ENCODE measurements at regions not wholly inside any gene's neighbourhood (a gene's known extent, or its start where the extent isn't known, plus 50 kb on each side); places are given as distances from the start of the nearest gene placed in this dataset.
"Not testable (repeated sequence)": the region's sequence is repeated elsewhere in the genome, so short reads cannot be mapped to it uniquely, and the experiment has no call there.

GRCh38 chr13:106087201-106087600 is 448.3 kb downstream of the EFNB2 start:
- Mint-ChIP-seq H3K4me1 (no peaks in the 10 kb centered on the region), H3K4me3 (no peak overlapping the region), H3K36me3 (no peaks in the 10 kb centered on the region), H3K9me3 (no peaks in the 10 kb centered on the region), H3K27me3 (no peaks in the 10 kb centered on the region), H3K27ac (no peak overlapping the region)
- Histone ChIP-seq H3K4me1 (ENCODE audit: control insufficient read depth, insufficient read depth, low read length, poor library complexity, severe bottlenecking) (no peaks in the 10 kb centered on the region), H3K36me3 (ENCODE audit: control insufficient read depth, insufficient read depth, low read length) (no peaks in the 10 kb centered on the region), H3K27me3 (ENCODE audit: control insufficient read depth, insufficient read depth, low read length) (no peaks in the 10 kb centered on the region), H3K4me3 (ENCODE audit: low read depth, low read length) (no peak overlapping the region), H3K9me3 (ENCODE audit: control insufficient read depth in 2 of 2, low read length in 2 of 2) (no peaks in the 10 kb centered on the region), H3K27ac (ENCODE audit: insufficient read depth, low read length, poor library complexity, severe bottlenecking) (no peak overlapping the region)
- DNase-seq (no peak), ATAC-seq (ENCODE audit: low read depth in 2 of 2) (no peak)

GRCh38 chr13:106083620-106084350 is 451.7 kb downstream of the EFNB2 start:
- Histone ChIP-seq H3K4me3 (ENCODE audit: low read depth, low read length) (no peak overlapping the region), H3K9me3 (ENCODE audit: control insufficient read depth in 2 of 2, low read length in 2 of 2) (no peaks in the 10 kb centered on the region), H3K36me3 (ENCODE audit: control insufficient read depth, insufficient read depth, low read length) (no peaks in the 10 kb centered on the region), H3K4me1 (ENCODE audit: control insufficient read depth, insufficient read depth, low read length, poor library complexity, severe bottlenecking) (no peaks in the 10 kb centered on the region), H3K27me3 (ENCODE audit: control insufficient read depth, insufficient read depth, low read length) (no peaks in the 10 kb centered on the region), H3K27ac (ENCODE audit: insufficient read depth, low read length, poor library complexity, severe bottlenecking) (no peak overlapping the region)
- Mint-ChIP-seq H3K4me3 (no peak overlapping the region), H3K9me3 (peaks cover 0 to 2% (median 0%) of the 10 kb centered on the region in 7 donors), H3K4me1 (no peaks in the 10 kb centered on the region), H3K27ac (no peak overlapping the region), H3K27me3 (no peaks in the 10 kb centered on the region), H3K36me3 (no peaks in the 10 kb centered on the region)
- ATAC-seq (ENCODE audit: low read depth in 2 of 2): no peak
- DNase-seq: no peak

DNA sequence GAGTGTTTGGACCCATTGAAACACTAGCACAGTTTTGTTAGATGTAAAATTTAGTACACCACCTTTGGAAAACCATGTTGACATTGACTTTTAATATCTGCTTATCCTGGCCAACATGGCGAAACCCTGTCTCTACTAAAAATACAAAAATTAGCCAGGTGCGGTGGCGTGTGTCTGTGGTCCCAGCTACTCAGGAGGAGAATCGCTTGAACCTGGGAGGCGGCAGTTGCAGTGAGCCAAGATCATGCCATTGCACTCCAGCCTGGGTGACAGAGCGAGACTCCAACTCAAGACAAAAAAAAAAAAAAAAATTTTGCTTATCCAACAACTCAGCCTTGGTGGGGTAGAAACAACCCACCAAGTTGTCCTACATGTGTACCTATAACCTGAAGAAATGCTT is 454.2 kb downstream of the EFNB2 start:
- not testable (repeated sequence) for H3K4me3 Mint-ChIP-seq; H3K27ac Mint-ChIP-seq; H3K9me3 Mint-ChIP-seq; H3K9me3 ChIP-seq (ENCODE audit: control insufficient read depth in 2 of 2, low read length in 2 of 2); H3K27me3 ChIP-seq (ENCODE audit: control insufficient read depth, insufficient read depth, low read length); H3K4me1 ChIP-seq (ENCODE audit: control insufficient read depth, insufficient read depth, low read length, poor library complexity, severe bottlenecking); H3K4me1 Mint-ChIP-seq; H3K27me3 Mint-ChIP-seq; DNase-seq; H3K36me3 ChIP-seq (ENCODE audit: control insufficient read depth, insufficient read depth, low read length); H3K27ac ChIP-seq (ENCODE audit: insufficient read depth, low read length, poor library complexity, severe bottlenecking); H3K36me3 Mint-ChIP-seq; H3K4me3 ChIP-seq (ENCODE audit: low read depth, low read length); ATAC-seq (ENCODE audit: low read depth in 2 of 2)

DNA sequence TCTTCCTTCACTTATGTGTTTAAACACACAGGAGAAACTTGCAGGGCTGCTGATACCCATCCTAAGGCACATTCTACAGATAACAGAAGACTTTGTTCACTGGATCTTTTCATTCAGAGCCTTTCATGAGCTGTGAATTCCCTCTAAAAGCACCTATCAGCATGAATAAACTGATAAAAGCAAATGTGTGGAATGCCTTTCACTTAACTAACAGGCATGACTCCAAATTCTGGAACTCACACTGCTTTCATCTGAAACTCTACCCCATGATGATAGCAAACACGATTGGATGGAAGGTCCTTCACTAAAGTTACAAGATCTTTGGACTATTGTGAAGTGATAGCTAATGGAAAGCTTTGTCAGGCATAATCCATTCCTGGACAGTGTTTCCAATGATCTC is 457.3 kb downstream of the EFNB2 start:
- Histone ChIP-seq H3K36me3 (ENCODE audit: control insufficient read depth, insufficient read depth, low read length) (no peaks in the 10 kb centered on the region), H3K9me3 (ENCODE audit: control insufficient read depth in 2 of 2, low read length in 2 of 2) (no peaks in the 10 kb centered on the region), H3K27me3 (ENCODE audit: control insufficient read depth, insufficient read depth, low read length) (no peaks in the 10 kb centered on the region), H3K4me3 (ENCODE audit: low read depth, low read length) (no peak overlapping the region), H3K27ac (ENCODE audit: insufficient read depth, low read length, poor library complexity, severe bottlenecking) (no peak overlapping the region), H3K4me1 (ENCODE audit: control insufficient read depth, insufficient read depth, low read length, poor library complexity, severe bottlenecking) (no peaks in the 10 kb centered on the region)
- ATAC-seq (ENCODE audit: low read depth in 2 of 2) (no peak), DNase-seq (no peak)
- no peak overlapping the region for H3K4me3 Mint-ChIP-seq
- no peaks in the 10 kb centered on the region for H3K4me1 Mint-ChIP-seq
- H3K36me3 Mint-ChIP-seq: no peaks in the 10 kb centered on the region
- H3K27me3 Mint-ChIP-seq: no peaks in the 10 kb centered on the region
- no peak overlapping the region for H3K27ac Mint-ChIP-seq
- H3K9me3 Mint-ChIP-seq: peaks cover 0 to 5% (median 0%) of the 10 kb centered on the region in 7 donors

GRCh38 chr13:106077017-106077416 is 458.4 kb downstream of the EFNB2 start:
- ATAC-seq (ENCODE audit: low read depth in 2 of 2): no peak

GRCh38 chr13:106072014-106072413 is 463.4 kb downstream of the EFNB2 start:
- Histone ChIP-seq H3K4me1 (ENCODE audit: control insufficient read depth, insufficient read depth, low read length, poor library complexity, severe bottlenecking) (no peaks in the 10 kb centered on the region), H3K27me3 (ENCODE audit: control insufficient read depth, insufficient read depth, low read length) (no peaks in the 10 kb centered on the region), H3K27ac (ENCODE audit: insufficient read depth, low read length, poor library complexity, severe bottlenecking) (no peak overlapping the region), H3K36me3 (ENCODE audit: control insufficient read depth, insufficient read depth, low read length) (no peaks in the 10 kb centered on the region), H3K4me3 (ENCODE audit: low read depth, low read length) (no peak overlapping the region), H3K9me3 (ENCODE audit: control insufficient read depth in 2 of 2, low read length in 2 of 2) (no peaks in the 10 kb centered on the region)
- no peak overlapping the region for H3K27ac Mint-ChIP-seq
- H3K36me3 Mint-ChIP-seq: no peaks in the 10 kb centered on the region
- DNase-seq: no peak
- no peaks in the 10 kb centered on the region for H3K4me1 Mint-ChIP-seq
- no peak overlapping the region for H3K4me3 Mint-ChIP-seq
- no peaks in the 10 kb centered on the region for H3K27me3 Mint-ChIP-seq
- peaks cover 0 to 5% (median 1%) of the 10 kb centered on the region in 7 donors for H3K9me3 Mint-ChIP-seq
- no peak for ATAC-seq (ENCODE audit: low read depth in 2 of 2)

More at GRCh38 chr13:106077017-106077416, 458.4 kb downstream of the EFNB2 start:
- no peaks in the 10 kb centered on the region for H3K27me3 Mint-ChIP-seq
- H3K9me3 Mint-ChIP-seq: peaks cover 0 to 5% (median 0%) of the 10 kb centered on the region in 7 donors
- H3K27ac Mint-ChIP-seq: no peak overlapping the region
- H3K36me3 Mint-ChIP-seq: no peaks in the 10 kb centered on the region
- Histone ChIP-seq H3K27me3 (ENCODE audit: control insufficient read depth, insufficient read depth, low read length) (no peaks in the 10 kb centered on the region), H3K4me1 (ENCODE audit: control insufficient read depth, insufficient read depth, low read length, poor library complexity, severe bottlenecking) (no peaks in the 10 kb centered on the region), H3K36me3 (ENCODE audit: control insufficient read depth, insufficient read depth, low read length) (no peaks in the 10 kb centered on the region), H3K4me3 (ENCODE audit: low read depth, low read length) (no peak overlapping the region), H3K27ac (ENCODE audit: insufficient read depth, low read length, poor library complexity, severe bottlenecking) (no peak overlapping the region), H3K9me3 (ENCODE audit: control insufficient read depth in 2 of 2, low read length in 2 of 2) (no peaks in the 10 kb centered on the region)
- H3K4me3 Mint-ChIP-seq: no peak overlapping the region
- no peaks in the 10 kb centered on the region for H3K4me1 Mint-ChIP-seq
- no peak for DNase-seq

DNA sequence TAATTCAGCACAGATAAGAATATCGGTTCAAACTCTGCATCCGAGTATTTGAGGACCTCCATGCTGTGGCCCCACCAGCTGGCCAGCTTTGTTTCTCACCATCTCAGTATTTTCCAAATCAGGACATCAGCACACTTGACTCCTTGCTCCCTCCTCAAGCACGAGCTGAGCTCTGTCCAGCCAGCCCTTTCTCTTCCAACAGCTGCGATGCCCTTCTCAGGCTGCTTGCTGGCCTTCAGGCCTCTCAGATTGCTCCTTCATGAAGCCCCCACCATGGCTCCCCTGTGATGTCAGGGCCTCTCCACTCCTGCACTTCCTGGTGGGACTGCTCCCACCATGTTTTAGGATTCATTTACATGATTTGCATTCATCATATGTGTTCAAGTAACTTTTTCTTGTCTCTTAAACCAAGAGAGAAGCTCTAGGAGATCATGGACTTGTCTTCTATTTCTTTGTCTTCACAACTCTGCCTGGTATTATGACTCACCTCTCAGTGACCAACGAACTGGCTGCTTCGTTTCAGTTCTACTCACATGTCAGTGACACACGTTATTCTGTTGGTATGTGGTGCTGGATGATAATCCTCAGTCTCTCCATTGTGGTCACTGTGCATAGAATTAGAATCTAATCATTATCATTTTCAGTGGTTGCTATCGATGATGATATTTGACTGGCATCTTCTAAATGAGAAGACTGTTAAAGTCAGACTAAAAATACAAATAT is 471.7 kb downstream of the EFNB2 start:
- no peaks in the 10 kb centered on the region for H3K27me3 Mint-ChIP-seq
- ATAC-seq (ENCODE audit: low read depth in 2 of 2): no peak
- Histone ChIP-seq H3K27me3 (ENCODE audit: control insufficient read depth, insufficient read depth, low read length) (no peaks in the 10 kb centered on the region), H3K27ac (ENCODE audit: insufficient read depth, low read length, poor library complexity, severe bottlenecking) (no peak overlapping the region), H3K9me3 (ENCODE audit: control insufficient read depth in 2 of 2, low read length in 2 of 2) (no peaks in the 10 kb centered on the region), H3K4me3 (ENCODE audit: low read depth, low read length) (no peak overlapping the region), H3K4me1 (ENCODE audit: control insufficient read depth, insufficient read depth, low read length, poor library complexity, severe bottlenecking) (no peaks in the 10 kb centered on the region), H3K36me3 (ENCODE audit: control insufficient read depth, insufficient read depth, low read length) (no peaks in the 10 kb centered on the region)
- DNase-seq: no peak
- no peak overlapping the region for H3K4me3 Mint-ChIP-seq
- H3K4me1 Mint-ChIP-seq: no peaks in the 10 kb centered on the region
- H3K9me3 Mint-ChIP-seq: peaks cover 0 to 6% (median 0%) of the 10 kb centered on the region in 7 donors
- no peaks in the 10 kb centered on the region for H3K36me3 Mint-ChIP-seq
- no peak overlapping the region for H3K27ac Mint-ChIP-seq

GRCh38 chr13:106061781-106062180 is 473.7 kb downstream of the EFNB2 start:
- Mint-ChIP-seq H3K4me1 (no peaks in the 10 kb centered on the region), H3K4me3 (no peak overlapping the region), H3K27me3 (no peaks in the 10 kb centered on the region), H3K27ac (no peak overlapping the region), H3K36me3 (no peaks in the 10 kb centered on the region), H3K9me3 (peaks cover 0 to 6% (median 0%) of the 10 kb centered on the region in 7 donors)
- H3K36me3 ChIP-seq (ENCODE audit: control insufficient read depth, insufficient read depth, low read length): no peaks in the 10 kb centered on the region
- H3K4me3 ChIP-seq (ENCODE audit: low read depth, low read length): no peak overlapping the region
- DNase-seq (no peak), ATAC-seq (ENCODE audit: low read depth in 2 of 2) (no peak)
- no peaks in the 10 kb centered on the region for H3K9me3 ChIP-seq (ENCODE audit: control insufficient read depth in 2 of 2, low read length in 2 of 2)
- no peak overlapping the region for H3K27ac ChIP-seq (ENCODE audit: insufficient read depth, low read length, poor library complexity, severe bottlenecking)
- no peaks in the 10 kb centered on the region for H3K27me3 ChIP-seq (ENCODE audit: control insufficient read depth, insufficient read depth, low read length)
- no peaks in the 10 kb centered on the region for H3K4me1 ChIP-seq (ENCODE audit: control insufficient read depth, insufficient read depth, low read length, poor library complexity, severe bottlenecking)

All from CD4-positive, CD25-positive, alpha-beta regulatory T cell (primary cell).